Stomach (tissue), 8 donors: ENCODE measurements at regions not wholly inside any gene's neighbourhood (a gene's known extent, or its start where the extent isn't known, plus 50 kb on each side); places are given as distances from the start of the nearest gene placed in this dataset.

Experiments
- DNase-seq, 2 donors: peaks; one replicate each; pipeline versions ENCODE4 v3.0.0 to v3.0.0-alpha.2; 2013 to 2019
- H3K27ac ChIP-seq, 5 donors: fragments of 200-600 bp in 4 of 5; sonication (generic) in 4 of 5; one replicate each; pipeline ENCODE4 v1.5.1; 2013 to 2019; ENCODE audit warnings: mild to moderate bottlenecking in 1 of 5, moderate library complexity in 1 of 5
- H3K27me3 ChIP-seq, 3 donors: fragments of 200-600 bp; sonication (generic); one replicate each; pipeline ENCODE4 v1.5.1; 2017 to 2019; ENCODE audit warnings: mixed run types in 1 of 3
- H3K36me3 ChIP-seq, 4 donors: fragments of 200-600 bp; sonication (generic); 1 replicate in 3 of 4; 2 replicates in 1 of 4; pipeline ENCODE4 v1.5.1; 2016 to 2019
- H3K4me1 ChIP-seq, 4 donors: fragments of 200-600 bp; sonication (generic); one replicate each; pipeline ENCODE4 v1.5.1; 2016 to 2019
- H3K4me3 ChIP-seq, 4 donors: fragments of 200-600 bp; sonication (generic) in 3 of 4; one replicate each; pipeline ENCODE4 v1.5.1; 2016 to 2019; ENCODE audit warnings: mild to moderate bottlenecking in 1 of 4
- H3K9me3 ChIP-seq, 4 donors: fragments of 200-600 bp; sonication (generic); one replicate each; pipeline ENCODE4 v1.5.1; 2016 to 2019
- EP300 ChIP-seq: sonication (generic); formaldehyde crosslinking; IDR thresholded peaks from one replicate; pipeline ENCODE4 v1.6.1; 2017; ENCODE audit warnings: antibody characterized with exemption
- POLR2A ChIP-seq, 4 donors: fragments of 450-650 bp; IDR thresholded peaks; one replicate each; pipeline ENCODE4 v1.6.1; 2016; ENCODE audit warnings: antibody characterized with exemption in 4 of 4, control low read depth in 2 of 4, mild to moderate bottlenecking in 1 of 4, moderate library complexity in 1 of 4
- POLR2AphosphoS5 ChIP-seq, 3 donors: sonication (generic); formaldehyde crosslinking; IDR thresholded peaks; one replicate each; pipeline ENCODE4 v1.6.1; 2016; ENCODE audit warnings: antibody characterized with exemption in 3 of 3
- WGBS, 5 donors: extraction: QIAGEN DNeasy Blood & Tissue Kit in 3 of 5; methylation state at CpG; one replicate each; pipeline versions ENCODE4 v1.1.5 to v1.1.7; 2013 to 2018; 5-methylcytosine and 5-hydroxymethylcytosine counted together
- intact Hi-C: fragments of 100-400 bp; cut with DNase I; formaldehyde crosslinking; loops from one replicate; pipeline ENCODE4 v1.15.1; 2023; ENCODE audit warnings: low total_unique reads
- TF ChIP-seq, protein P1 (sequence below), 7 experiments: fragments of 450-650 bp in 4 of 7; fragments of 200-600 bp in 3 of 7; sonication (generic) in 3 of 7; IDR thresholded peaks; one replicate each; pipeline ENCODE4 v1.5.1; 2016 to 2019; ENCODE audit warnings: antibody characterized with exemption in 7 of 7, control low read depth in 2 of 7, mild to moderate bottlenecking in 1 of 7
- donor health status: healthy with polysubstance abuse.
- donor health status: Bipolar disorder and iron deficiency.
- donor health status: healthy.

DNA sequence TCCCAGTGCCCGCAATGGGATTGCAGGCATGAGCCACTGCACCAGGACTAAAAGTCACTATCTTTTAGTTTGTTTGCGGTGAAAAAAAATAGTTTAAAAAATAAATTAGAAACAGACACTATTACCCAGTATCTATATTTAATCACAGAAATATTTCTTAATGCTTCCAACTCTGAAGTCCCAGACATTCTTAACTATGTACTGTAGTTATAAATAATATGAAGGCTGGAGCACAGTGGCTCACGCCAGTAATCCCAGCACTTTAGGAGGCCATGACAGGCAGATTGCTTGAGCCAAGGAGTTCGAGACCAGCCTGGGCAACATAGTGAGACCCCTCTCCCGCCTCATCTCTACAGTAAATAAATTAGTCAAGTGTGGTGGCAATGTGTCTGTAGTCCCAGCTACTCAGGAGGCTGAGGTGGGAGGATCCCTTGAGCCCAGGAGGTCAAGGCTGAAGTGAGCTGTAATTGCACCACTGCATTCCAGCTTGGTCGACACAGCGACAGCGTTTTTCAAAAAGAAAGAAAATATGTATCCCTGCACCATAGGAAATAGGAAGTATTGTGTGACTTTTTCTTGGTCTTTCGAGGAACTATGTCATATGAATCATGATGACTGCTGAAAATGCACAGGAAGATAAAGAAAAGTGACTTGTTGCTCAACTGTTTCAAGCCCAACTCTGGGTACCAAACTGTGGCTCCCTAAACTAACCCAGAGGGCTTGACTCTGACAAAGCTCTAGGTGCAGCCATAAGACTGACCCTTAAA lies 74.9 kb upstream of the STEAP1B start:
- Histone ChIP-seq H3K36me3 (no peaks in the 10 kb centered on the region), H3K4me3 (no peak overlapping the region), H3K27ac (peak overlapping the region in 1 of 5 donors; percentile 18), H3K9me3 (no peaks in the 10 kb centered on the region), H3K4me1 (peaks cover 0 to 19% (median 8%) of the 10 kb centered on the region in 4 donors), H3K27me3 (no peaks in the 10 kb centered on the region)
- WGBS, 5 donors: 79 to 89% (median 81%) methylated on average over 9 of the region's 9 CpGs
- intact Hi-C loops: no loop called here
- no peak for DNase-seq
- TF ChIP-seq, protein P1, sequence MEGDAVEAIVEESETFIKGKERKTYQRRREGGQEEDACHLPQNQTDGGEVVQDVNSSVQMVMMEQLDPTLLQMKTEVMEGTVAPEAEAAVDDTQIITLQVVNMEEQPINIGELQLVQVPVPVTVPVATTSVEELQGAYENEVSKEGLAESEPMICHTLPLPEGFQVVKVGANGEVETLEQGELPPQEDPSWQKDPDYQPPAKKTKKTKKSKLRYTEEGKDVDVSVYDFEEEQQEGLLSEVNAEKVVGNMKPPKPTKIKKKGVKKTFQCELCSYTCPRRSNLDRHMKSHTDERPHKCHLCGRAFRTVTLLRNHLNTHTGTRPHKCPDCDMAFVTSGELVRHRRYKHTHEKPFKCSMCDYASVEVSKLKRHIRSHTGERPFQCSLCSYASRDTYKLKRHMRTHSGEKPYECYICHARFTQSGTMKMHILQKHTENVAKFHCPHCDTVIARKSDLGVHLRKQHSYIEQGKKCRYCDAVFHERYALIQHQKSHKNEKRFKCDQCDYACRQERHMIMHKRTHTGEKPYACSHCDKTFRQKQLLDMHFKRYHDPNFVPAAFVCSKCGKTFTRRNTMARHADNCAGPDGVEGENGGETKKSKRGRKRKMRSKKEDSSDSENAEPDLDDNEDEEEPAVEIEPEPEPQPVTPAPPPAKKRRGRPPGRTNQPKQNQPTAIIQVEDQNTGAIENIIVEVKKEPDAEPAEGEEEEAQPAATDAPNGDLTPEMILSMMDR (IDR thresholded peaks at IDR 0.05): no peak
- TF ChIP-seq EP300: no peak
- TF ChIP-seq POLR2A (IDR thresholded peaks at IDR 0.05): no peak
- TF ChIP-seq POLR2AphosphoS5 (IDR thresholded peaks at IDR 0.05): no peak

DNA sequence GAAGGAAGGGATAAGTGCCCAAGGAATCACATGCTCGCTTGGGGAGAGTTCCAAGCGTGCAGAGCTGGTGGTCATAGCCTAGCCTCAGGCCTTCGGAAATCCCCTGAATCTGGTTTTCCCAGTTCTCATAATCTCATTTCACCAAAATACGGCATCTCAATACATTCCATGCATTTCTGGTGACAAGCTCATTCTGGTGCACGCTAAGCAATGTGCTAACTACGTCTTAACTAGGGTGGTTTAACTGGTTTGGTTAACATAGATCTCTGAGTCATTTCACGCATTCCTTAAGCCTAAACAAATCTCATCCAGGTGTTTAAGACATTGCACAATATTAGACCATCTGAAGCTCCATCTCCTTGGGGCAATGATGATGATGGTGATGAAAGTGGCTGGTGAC lies 72.9 kb upstream of the STEAP1B start:
- Histone ChIP-seq H3K27me3 (no peaks in the 10 kb centered on the region), H3K9me3 (no peaks in the 10 kb centered on the region), H3K27ac (no peak overlapping the region), H3K36me3 (no peaks in the 10 kb centered on the region), H3K4me1 (peaks cover 0 to 20% (median 7%) of the 10 kb centered on the region in 4 donors), H3K4me3 (no peak overlapping the region)
- intact Hi-C loops: no loop called here
- TF ChIP-seq POLR2AphosphoS5 (IDR thresholded peaks at IDR 0.05): no peak
- TF ChIP-seq, protein P1 (IDR thresholded peaks at IDR 0.05): no peak
- TF ChIP-seq POLR2A (IDR thresholded peaks at IDR 0.05): no peak
- TF ChIP-seq EP300: no peak
- WGBS, 5 donors: 60 to 67% (median 63%) methylated on average over 7 of the region's 7 CpGs
- no peak for DNase-seq

DNA sequence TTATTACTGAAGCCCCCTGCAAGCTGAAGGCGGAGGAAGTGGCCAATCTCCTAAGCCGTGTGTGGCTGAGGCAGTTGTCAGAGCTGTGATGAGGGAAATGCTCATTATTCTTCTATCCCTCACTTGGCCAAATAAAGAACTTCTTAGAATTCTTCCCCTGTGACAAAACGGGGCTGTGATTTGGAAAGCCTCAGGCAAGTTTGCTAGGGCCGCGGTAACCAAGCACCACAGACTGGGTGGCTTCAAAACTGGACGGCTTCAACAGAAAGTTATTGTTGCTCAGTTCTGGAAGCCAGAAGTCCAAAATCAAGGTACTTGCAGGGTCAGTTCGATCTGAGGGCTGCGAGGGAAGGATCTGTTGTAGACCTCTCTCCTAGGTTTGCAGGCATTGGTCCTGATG lies 72.3 kb upstream of the STEAP1B start:
- DNase-seq: no peak
- H3K27ac ChIP-seq: no peak overlapping the region

DNA sequence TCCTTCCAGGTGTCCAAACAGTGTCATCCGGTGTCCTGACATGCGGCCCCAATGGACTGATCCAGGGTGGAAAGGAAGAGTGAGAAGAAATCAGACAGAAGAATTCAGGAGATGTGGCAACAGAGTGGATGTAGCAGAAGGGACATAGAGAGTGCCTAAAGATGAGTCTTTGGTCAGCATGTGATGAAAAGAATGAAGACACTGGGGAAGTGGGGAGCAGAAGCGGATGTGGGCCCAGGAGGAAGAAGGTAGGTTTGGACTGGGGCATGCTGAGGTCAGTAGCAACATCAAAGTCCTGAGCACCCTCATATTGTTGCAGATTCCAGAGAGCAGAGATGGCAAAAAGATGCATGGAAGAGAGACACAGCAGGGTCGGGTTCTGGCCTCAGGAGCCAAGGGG lies 71.8 kb upstream of the STEAP1B start:
- DNase-seq: no peak
- Histone ChIP-seq H3K27ac (no peak overlapping the region), H3K4me3 (no peak overlapping the region), H3K36me3 (no peaks in the 10 kb centered on the region), H3K4me1 (peaks cover 0 to 13% (median 1%) of the 10 kb centered on the region in 4 donors), H3K27me3 (no peaks in the 10 kb centered on the region), H3K9me3 (no peaks in the 10 kb centered on the region)
- TF ChIP-seq EP300 (no peak), POLR2AphosphoS5 (IDR thresholded peaks at IDR 0.05) (no peak), POLR2A (IDR thresholded peaks at IDR 0.05) (no peak)
- TF ChIP-seq, protein P1 (IDR thresholded peaks at IDR 0.05): no peak
- intact Hi-C loops: no loop called here
- 83 to 90% (median 87%) methylated on average over 4 of the region's 4 CpGs for WGBS, 5 donors

More for the DNA sequence above, 72.3 kb upstream of the STEAP1B start:
- Histone ChIP-seq H3K27me3 (no peaks in the 10 kb centered on the region), H3K36me3 (no peaks in the 10 kb centered on the region), H3K4me1 (peaks cover 0 to 18% (median 4%) of the 10 kb centered on the region in 4 donors), H3K4me3 (no peak overlapping the region), H3K9me3 (no peaks in the 10 kb centered on the region)
- no peak for TF ChIP-seq EP300
- intact Hi-C loops: no loop called here
- WGBS, 5 donors: 78 to 82% (median 79%) methylated on average over 8 of the region's 8 CpGs
